Muscle layer of duodenum (tissue), 2 donors: ENCODE measurements at regions not wholly inside any gene's neighbourhood (a gene's known extent, or its start where the extent isn't known, plus 50 kb on each side); places are given as distances from the start of the nearest gene placed in this dataset.

Experiments used
- H3K27ac ChIP-seq: one replicate; pipeline ENCODE4 v1.7.0; 2013; ENCODE audit warnings: mild to moderate bottlenecking, low read length
- H3K27me3 ChIP-seq: one replicate; pipeline ENCODE4 v1.7.0; 2013; ENCODE audit warnings: low read depth, mild to moderate bottlenecking, control low read depth, low read length
- H3K36me3 ChIP-seq, 2 donors: one replicate each; pipeline ENCODE4 v1.7.0; 2013; ENCODE audit warnings: low read length in 2 of 2, control low read depth in 1 of 2, mild to moderate bottlenecking in 1 of 2; ENCODE audit not compliant: insufficient read depth in 2 of 2, control insufficient read depth in 1 of 2
- H3K4me1 ChIP-seq, 2 donors: one replicate each; pipeline ENCODE4 v1.7.0; 2013; ENCODE audit warnings: low read length in 2 of 2, mild to moderate bottlenecking in 2 of 2, control low read depth in 1 of 2, moderate library complexity in 1 of 2; ENCODE audit not compliant: insufficient read depth in 2 of 2, control insufficient read depth in 1 of 2
- H3K4me3 ChIP-seq, 2 donors: one replicate each; pipeline ENCODE4 v1.7.0; 2013; ENCODE audit warnings: low read length in 2 of 2, low read depth in 1 of 2, mild to moderate bottlenecking in 1 of 2
- H3K9me3 ChIP-seq, 2 donors: one replicate each; pipeline ENCODE4 v1.7.0; 2013; ENCODE audit warnings: low read length in 2 of 2, control low read depth in 1 of 2, mild to moderate bottlenecking in 1 of 2; ENCODE audit not compliant: control insufficient read depth in 1 of 2
- donor health status: healthy.

- no peaks in the 10 kb centered on the region for H3K27me3 ChIP-seq
- H3K4me3 ChIP-seq: no peak overlapping the region
- no peaks in the 10 kb centered on the region for H3K4me1 ChIP-seq
- no peaks in the 10 kb centered on the region for H3K36me3 ChIP-seq
- no peak overlapping the region for H3K27ac ChIP-seq
- H3K9me3 ChIP-seq: peaks cover 0 to 3% of the 10 kb centered on the region in 2 donors
These were observed 61.4 kb downstream of the ZXDA start for GRCh38 chrX:57848857-57849256.

- H3K27me3 ChIP-seq: no peaks in the 10 kb centered on the region
- no peaks in the 10 kb centered on the region for H3K9me3 ChIP-seq
- H3K4me3 ChIP-seq: no peak overlapping the region
- H3K36me3 ChIP-seq: no peaks in the 10 kb centered on the region
- H3K4me1 ChIP-seq: no peaks in the 10 kb centered on the region
- H3K27ac ChIP-seq: no peak overlapping the region
These were observed 87.4 kb downstream of the ZXDA start for GRCh38 chrX:57822818-57823217.

GRCh38 chrX:57822398-57822797, 87.9 kb downstream of the ZXDA start:
- no peaks in the 10 kb centered on the region for H3K27me3 ChIP-seq
- no peaks in the 10 kb centered on the region for H3K4me1 ChIP-seq
- peak overlapping the region in 1 of 2 donors; percentile 26 for H3K4me3 ChIP-seq
- no peaks in the 10 kb centered on the region for H3K9me3 ChIP-seq
- no peaks in the 10 kb centered on the region for H3K36me3 ChIP-seq
- no peak overlapping the region for H3K27ac ChIP-seq

- H3K27me3 ChIP-seq: no peaks in the 10 kb centered on the region
- no peak overlapping the region for H3K27ac ChIP-seq
- H3K4me1 ChIP-seq: no peaks in the 10 kb centered on the region
- H3K9me3 ChIP-seq: no peaks in the 10 kb centered on the region
- H3K36me3 ChIP-seq: no peaks in the 10 kb centered on the region
- H3K4me3 ChIP-seq: peak overlapping the region; percentile 26 to 37
These were observed 88.4 kb downstream of the ZXDA start for GRCh38 chrX:57821703-57822387.

- Histone ChIP-seq H3K4me1 (no peaks in the 10 kb centered on the region), H3K36me3 (no peaks in the 10 kb centered on the region), H3K27me3 (no peaks in the 10 kb centered on the region), H3K27ac (no peak overlapping the region), H3K9me3 (no peaks in the 10 kb centered on the region), H3K4me3 (no peak overlapping the region)
These were observed 93.0 kb downstream of the ZXDA start for GRCh38 chrX:57817302-57817701.

GRCh38 chrX:57772637-57773036, 92.6 kb upstream of the NLRP2B start:
- Histone ChIP-seq H3K36me3 (no peaks in the 10 kb centered on the region), H3K27ac (no peak overlapping the region), H3K4me1 (no peaks in the 10 kb centered on the region), H3K9me3 (no peaks in the 10 kb centered on the region), H3K4me3 (no peak overlapping the region), H3K27me3 (no peaks in the 10 kb centered on the region)

- H3K9me3 ChIP-seq: no peaks in the 10 kb centered on the region
- no peaks in the 10 kb centered on the region for H3K36me3 ChIP-seq
- no peak overlapping the region for H3K27ac ChIP-seq
- no peaks in the 10 kb centered on the region for H3K4me1 ChIP-seq
- no peaks in the 10 kb centered on the region for H3K27me3 ChIP-seq
- H3K4me3 ChIP-seq: no peak overlapping the region
These were observed 91.6 kb upstream of the NLRP2B start for GRCh38 chrX:57771689-57772088.

GRCh38 chrX:57752866-57753265, 72.8 kb upstream of the NLRP2B start:
- Histone ChIP-seq H3K27ac (no peak overlapping the region), H3K27me3 (no peaks in the 10 kb centered on the region), H3K4me1 (no peaks in the 10 kb centered on the region), H3K36me3 (no peaks in the 10 kb centered on the region), H3K4me3 (no peak overlapping the region), H3K9me3 (peaks cover 0 to 3% of the 10 kb centered on the region in 2 donors)

- Histone ChIP-seq H3K4me3 (no peak overlapping the region), H3K27me3 (no peaks in the 10 kb centered on the region), H3K9me3 (peaks cover 0 to 2% of the 10 kb centered on the region in 2 donors), H3K36me3 (no peaks in the 10 kb centered on the region), H3K27ac (no peak overlapping the region), H3K4me1 (no peaks in the 10 kb centered on the region)
These were observed 61.0 kb upstream of the NLRP2B start for GRCh38 chrX:57741107-57741506.

- no peaks in the 10 kb centered on the region for H3K36me3 ChIP-seq
- no peaks in the 10 kb centered on the region for H3K4me1 ChIP-seq
- H3K4me3 ChIP-seq: no peak overlapping the region
- no peak overlapping the region for H3K27ac ChIP-seq
- no peaks in the 10 kb centered on the region for H3K9me3 ChIP-seq
- no peaks in the 10 kb centered on the region for H3K27me3 ChIP-seq
These were observed 57.8 kb upstream of the NLRP2B start for GRCh38 chrX:57737881-57738280.
